ENCODE measurements at regions not wholly inside any gene's neighbourhood (a gene's known extent, or its start where the extent isn't known, plus 50 kb on each side); places are given as distances from the start of the nearest gene placed in this dataset.

DNA sequence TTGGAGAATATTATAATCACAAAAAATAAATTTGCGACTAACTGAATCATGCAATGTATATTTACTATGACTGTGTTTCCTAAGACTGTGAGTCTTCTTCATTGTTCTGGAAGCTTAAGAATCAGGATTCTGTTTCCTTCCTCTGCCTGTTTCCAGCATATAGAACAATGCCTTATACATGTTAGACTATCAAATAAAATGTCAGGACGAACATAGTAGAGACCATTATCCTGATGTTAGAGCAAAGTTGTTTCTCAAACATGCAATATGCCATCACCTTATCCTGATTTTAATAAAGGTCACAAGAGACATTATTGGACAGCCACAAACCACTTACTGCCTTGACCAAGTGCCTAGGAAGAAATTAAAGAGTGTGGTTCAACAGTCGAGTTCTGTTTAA lies 457.4 kb upstream of the AGTR1 start:
- no peak for DNase-seq

DNA sequence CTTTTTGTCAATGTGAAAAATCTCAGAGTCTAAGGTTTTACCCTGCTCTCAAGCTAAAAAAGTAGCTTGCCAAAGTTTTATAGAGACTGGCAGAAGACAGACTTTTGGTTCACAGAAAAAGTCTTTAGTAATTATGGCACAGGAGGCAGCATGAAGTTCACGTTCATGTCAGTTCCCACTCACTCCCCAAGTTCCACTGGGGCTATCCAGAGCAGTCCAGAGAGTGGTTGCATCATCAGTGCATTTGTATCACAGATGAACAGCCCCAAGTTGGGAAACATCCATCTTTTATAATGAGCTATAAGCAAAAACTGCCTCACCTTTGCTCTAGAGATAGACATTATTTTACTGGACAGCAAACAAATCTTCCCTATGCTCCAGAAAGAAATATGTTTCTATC lies 454.1 kb upstream of the AGTR1 start:
- DNase-seq: no peak

DNA sequence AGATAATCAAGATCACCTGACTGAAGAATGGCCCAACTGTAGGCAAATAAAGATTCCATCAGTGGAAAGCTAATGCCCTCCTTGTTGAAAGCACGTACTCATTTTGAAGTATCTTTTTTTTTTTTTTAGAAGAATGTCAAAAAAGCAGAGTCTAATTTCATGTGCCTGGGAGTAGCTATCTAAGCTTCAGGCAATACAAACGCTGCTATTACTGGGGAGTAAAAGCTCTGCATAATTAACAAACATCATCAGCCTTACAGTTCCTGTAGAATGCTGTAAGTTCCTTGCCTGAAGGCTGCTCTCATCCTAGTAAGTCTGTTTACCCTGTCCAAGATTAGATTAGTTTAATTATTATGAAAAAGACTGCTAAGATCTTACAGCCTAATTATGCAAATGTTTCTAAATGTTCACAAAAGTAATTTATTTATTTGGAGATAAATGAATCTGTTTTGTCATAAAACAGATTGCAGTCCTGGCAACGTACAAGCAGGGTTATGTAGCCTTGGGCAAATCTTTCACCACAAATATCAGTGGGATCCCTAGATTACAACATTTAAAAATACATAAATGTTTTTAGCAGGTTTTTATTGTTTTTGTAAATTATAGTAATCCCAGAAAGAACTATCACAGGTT lies 451.3 kb upstream of the AGTR1 start:
- no peak for DNase-seq

DNA sequence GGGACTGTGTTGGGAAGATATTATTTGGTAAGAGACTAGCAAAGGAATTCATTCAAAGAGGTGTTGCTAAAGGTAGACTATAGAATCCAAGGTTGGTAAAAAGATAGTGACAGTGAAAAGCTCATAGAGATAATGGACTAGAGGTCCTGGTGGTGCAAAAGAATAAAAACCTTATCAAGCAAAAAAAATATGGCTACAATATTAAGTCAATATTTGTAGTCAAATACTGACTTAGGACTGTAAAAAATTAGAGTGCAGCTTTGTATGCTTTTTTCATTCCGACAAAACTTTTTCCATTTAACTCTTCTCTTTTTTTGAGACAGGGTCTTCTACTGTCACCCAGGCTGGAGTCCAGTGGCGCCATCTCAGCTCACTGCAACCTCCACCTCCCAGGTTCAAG lies 444.0 kb upstream of the AGTR1 start:
- DNase-seq: no peak

DNA sequence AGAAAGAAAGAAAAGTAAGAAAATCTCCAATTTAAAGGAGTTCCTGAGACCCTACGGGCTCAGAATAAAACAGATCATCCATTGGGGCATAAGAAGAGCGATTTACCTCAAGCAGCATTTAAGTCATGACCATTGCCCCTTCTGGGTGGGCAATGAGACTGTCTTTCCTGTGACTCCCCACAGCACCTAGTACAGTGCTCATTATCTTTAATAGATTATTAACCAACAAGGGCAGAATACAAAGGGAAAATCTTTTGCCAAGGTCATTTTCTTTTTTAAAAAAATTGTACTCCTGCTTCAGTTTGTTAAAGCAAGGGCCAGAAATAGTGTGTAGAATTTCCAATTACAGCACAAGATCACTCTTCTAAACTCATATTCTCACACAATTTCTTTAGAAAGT lies 443.3 kb upstream of the AGTR1 start:
- no peak for DNase-seq

DNA sequence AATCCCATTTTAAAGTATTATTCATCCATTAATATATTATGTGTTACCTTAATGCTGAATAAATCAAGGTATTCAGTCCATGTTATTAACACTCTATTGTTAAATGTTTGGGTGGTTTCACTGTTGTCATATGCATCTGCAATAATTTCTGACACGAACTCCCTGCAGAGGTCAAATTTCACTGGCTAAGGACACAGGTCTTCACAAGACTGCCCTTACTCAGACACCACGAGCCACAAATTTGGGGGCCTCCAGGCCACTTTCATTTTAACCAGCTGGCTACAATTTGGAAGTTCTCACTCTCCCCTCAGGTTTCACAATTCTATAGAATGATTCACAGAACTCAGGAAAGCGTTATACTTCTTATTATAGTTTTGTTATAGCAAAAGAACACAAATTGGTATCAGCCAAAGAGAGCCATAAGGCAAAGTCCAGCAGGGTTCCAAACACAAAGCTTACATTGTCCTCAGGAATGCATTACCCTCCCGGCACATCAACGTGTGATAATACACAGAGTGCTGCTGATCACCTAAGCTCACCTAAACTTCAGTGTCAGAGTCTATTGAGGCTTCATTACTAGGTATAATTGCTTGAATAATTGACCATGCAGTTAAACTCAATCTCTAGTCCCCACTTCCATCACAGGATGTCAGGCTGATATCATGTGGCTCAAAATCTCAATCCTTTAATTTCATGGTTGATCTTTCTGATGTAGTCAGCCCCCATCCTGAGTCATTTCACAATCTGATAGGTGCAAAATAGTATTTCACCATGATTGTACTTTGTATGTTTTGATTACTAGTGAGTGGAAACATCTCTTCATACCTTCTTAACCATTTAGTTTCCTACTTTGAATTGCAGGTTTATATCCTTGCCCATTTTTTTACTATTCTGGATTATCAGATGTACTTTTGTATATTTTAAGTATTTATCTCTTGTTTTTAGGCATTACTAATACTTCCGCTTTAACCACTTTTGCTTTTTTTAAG lies 441.4 kb upstream of the AGTR1 start:
- DNase-seq: no peak

DNA sequence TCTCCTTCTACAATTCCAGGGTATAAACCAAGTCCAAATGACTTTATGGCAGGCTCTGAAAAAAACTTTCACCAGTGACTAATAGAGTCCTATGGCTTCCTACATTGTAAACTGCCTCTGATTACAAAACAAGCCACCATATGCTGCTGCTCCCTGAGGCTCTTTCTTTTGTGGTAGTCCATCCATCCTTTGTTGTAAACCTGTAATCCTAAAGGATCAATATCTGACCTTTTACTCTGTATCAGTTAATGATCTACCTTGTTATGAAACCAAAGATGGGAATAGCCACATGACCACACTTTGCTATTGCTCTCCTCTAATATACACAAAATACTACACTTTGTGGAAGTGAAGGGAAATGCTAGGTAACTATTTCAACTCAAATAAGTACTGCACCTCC lies 434.7 kb upstream of the AGTR1 start:
- no peak for DNase-seq

DNA sequence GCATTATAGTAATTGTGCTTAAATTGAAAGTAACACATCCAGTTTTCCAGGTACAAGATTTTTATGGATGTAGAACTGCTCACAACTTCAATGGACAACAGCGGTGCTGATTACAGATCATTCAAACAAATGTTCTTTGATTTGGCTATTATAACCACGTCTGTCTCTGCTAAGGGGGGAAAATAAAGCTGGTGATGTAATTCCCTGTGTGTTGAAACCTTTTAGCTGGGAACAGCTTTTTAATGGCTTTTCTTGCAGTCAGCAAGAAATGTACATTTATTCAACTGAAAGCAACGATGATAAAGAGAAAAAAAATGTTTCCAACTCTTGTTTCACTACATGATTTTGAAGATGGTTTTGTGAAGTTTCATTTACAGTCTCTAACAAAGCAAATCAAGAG lies 431.9 kb upstream of the AGTR1 start:
- DNase-seq: no peak

DNA sequence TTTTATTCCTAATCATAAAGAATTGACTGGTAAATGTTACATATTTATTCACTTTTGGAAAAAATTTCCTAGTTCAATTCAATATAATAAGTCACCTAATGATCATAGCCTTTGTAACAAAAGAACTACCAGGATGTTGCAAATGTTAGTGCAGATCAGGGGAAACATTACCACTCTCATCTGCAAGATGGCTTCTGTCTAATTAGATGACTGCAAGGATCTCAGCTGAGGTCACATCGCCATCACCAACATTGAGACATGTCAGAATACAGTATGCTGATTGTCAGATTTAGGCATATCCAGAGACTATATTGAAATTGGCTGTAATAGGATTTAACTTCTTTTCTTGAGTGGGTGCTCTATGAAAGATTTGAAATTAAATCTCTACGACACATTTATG lies 431.4 kb upstream of the AGTR1 start:
- no peak for DNase-seq

DNA sequence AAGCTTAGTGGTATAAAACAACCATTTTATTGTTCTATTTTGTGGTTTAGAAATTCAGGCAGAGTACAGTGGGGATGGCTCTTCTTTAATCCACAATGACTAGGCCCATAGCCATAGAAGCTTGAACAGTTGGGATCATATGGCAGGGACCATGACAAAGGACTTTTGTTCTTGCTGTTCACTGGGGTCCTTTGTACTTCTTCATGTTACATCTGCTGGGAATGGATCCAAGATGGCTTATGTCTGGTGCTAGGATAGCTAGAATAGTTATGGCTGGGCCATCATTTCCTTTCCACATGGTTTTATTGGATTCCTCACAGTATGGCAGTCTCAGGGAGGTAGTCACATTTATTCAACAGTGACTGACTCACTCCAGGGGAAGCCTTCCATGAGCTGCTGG lies 427.9 kb upstream of the AGTR1 start:
- DNase-seq: no peak

DNA sequence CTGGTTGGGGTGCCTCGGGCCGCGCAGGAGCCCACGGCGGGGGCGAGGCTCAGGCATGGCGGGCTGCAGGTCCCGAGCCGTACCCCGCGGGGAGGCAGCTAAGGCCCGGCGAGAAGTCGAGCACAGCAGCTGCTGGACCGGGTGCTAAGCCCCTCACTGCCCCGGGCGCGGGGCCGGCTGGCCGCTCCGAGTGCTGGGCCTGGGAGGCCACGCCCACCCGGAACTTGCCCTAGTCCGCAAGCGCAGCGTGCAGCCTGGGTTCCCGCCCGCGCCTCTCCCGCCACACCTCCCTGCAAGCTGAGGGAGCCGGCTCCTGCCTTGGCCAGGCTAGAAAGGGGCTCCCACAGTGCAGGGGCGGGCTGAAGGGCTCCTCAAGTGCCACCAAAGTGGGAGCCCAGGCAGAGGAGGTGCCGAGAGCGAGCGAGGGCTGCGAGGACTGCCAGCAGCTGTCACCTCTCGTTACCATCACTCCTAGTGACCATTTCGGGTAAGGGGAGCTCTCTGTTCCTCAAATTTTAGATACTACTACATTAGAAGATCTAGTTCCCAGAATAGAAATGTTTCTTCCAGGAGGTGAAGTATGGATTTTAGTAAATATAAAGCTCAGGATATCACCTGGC lies 417.0 kb upstream of the AGTR1 start:
- no peak for DNase-seq

DNA sequence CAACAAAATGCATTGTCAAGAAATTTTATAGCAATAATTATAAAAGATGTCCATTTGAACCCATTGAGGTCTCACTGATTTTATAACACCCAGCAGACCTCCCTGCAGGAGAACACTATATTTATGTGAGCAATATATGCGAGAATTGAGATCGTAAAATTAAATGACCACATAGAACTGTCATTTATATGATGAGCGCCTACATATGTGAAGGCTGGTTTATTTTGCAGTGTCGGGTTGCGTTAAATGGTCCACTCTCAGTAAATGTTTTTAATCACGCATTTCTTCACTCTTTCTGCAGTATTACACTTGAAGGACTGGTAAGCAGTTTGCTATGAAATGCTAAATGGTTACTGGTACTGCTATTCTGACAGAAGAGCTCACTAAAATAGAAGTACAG lies 408.5 kb upstream of the AGTR1 start:
- DNase-seq: no peak

DNA sequence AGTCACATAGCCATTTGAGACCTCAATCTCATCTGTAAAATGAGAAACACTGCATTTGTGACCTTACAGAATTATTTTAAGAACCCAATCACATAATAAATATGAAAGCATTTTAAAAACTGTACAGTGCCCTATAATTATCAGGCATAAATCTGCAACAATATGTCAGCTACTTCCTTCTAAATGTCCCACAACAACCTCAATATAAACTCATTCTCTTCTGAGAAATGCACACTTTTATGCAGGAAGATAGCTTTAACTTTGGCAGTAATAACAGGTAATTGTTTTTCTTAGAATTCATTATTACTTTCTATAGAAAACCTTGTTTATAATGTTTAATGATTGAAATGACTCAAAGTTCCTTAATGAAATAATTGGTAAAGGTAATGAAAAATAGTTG lies 400.7 kb upstream of the AGTR1 start:
- DNase-seq: no peak

DNA sequence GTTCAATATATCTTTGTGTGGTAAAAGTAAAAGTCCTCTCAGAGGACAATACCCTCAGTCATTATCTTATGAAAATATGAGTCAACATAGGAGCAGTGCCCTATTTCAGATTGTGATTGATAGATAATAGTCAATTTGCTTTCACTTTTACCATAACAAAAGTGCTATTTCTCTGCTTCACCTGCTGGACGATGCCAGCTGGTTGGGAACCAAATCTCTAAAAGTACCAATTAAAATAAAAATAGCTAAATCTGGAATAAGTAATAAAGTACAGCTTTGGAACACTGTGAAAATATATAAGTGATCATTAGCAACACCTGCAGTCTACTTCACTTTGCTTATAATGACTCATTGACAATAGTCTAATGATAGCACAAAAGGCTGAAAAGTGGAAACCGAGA lies 390.3 kb upstream of the AGTR1 start:
- no peak for DNase-seq

DNA sequence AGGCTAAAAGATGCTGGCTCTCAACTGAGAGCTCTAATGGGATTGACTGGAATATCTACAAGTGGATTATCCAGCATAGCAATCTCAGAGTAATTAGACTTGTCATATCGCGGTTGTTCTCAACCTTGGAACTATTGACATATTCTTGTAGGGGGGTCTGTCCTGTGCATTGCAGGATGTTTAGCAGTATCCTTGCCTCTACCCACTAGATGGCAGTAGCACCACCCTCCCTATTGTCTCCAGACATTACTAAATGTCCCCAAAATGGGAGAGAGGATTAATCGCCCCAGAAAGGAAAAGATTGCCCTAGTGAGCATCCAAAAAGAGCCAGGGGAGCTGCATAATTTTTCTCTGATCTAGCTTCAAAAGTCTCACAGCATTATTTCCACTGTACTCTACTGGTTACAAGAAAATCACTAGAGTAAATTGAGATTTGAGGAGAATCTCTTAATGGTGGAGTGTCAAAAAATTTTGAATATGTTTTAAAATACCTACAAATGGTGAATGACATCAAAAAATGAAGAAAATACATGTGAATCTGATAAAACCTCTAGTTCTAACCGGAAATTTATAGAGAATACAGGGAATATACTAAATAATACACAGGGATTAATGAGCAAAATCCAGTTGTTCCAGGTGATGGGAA lies 388.2 kb upstream of the AGTR1 start:
- DNase-seq: peak; percentile 53

DNA sequence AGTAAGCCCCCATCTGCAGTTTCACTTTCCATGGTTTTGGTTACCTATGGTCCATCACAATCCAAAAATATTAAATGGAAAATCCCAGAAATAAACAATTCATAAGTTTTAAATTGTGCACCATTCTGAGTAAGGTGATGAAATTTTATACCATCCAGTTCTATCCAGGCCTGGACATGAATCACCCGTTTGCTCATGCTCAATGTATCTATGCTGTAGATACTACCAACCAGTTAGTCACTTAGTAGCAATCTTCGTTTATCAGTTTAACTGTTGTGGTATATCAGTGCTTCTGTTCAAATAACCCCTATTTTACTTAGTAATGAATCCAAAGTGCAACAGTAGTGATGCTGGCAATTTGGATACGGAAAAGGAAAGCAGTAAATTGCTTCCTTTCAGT lies 381.9 kb upstream of the AGTR1 start:
- no peak for DNase-seq

DNA sequence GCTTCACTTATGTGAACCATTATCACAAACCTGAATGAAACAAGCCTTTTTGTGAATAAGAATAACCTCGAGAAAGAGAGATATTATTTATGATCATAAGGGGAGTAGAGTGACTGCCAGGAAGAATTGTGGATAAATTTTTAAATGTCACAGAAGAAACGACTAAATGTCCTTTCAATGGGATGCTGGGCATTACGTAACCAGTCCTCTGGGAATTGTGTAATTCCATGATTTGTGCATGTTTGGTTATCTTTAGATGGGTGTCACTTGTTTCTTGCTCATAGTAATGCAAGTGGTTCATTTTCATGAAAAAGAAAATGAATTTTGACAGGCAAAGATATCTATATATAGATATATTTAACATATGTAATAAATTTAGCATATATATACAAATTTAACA lies 379.5 kb upstream of the AGTR1 start:
- no peak for DNase-seq

DNA sequence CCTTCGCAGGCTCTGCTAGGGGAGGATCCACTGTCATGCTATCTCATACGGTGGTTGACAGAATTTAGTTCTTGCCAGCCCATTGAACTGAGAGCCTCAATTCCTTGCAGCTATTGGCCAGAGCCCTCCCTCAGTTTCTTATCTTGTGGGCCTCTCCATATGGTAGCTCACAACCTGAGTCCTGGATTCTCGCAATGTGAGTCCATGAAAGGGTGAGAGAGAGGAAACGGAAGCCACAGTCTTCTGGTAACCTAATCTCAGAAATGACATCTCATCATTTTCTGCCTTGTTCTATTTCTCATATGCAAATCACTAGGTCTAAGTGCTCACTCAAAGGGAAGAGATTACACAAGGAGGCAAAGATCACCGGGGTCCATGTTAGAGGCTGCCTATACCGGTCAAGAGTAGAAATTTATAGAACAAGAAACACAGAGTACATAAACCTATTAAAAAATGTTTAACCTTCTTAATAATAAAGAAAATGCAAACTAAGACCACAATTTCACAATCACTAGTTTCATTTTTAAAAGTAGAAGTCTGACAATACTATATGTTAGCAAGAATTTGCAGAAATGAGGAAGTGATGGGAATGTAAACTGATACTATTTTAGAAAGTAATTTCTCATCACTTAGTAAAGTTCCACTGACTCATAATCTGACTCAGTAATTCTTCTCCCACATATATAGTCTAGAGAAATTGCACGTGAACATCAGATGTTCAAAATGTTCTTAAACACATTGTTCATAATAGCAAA lies 378.4 kb upstream of the AGTR1 start:
- no peak for DNase-seq

DNA sequence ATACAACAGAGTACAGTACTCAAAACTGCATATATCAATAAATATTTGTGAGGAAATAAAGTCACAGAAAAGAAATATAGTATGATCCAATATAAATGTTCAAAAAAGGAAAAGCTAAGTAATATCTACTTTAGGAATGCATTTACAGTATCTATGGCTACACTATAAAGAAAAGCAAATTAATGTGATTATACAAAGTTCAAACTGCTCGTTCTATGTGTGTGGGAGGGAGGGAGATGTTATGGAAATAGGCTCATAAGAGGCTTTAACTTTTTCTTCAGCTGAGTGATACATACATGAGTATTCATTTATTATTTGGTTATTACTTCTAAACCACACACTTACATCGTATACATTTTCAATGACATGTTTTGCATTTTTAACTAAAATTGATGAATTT lies 377.7 kb upstream of the AGTR1 start:
- DNase-seq: no peak

DNA sequence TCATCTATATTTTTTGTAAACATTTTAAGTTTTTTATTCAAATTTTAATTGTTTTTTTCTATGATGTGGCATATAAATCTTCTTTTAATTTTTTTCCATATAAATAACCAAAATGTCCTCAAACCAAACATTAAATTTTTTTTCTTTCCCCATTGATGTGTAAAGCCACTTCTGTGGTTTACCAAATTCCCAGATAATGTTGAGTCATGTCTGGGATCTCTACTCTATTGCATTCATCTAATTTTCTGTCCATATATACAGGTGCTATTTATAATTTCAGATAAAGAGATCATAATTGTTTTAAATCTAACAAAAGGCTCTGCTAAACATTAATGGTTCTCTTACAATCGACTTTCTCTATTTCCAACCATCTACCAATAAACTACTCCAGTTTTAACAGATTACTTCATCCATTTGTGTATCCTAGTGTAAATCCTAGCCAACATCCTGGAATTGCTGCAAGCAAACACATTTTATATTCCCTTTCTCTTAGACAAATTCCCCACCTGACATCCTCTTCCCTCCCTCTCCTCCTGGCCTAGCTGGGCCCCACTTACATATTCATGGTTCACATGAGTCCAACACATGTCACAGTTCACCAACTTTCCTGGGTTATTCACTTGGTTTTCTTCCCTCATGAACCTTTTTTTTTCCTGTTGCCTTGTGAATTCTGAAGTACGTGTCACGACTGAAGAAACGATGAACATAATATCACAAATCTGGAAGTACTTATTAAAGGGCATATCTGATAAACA lies 368.0 kb upstream of the AGTR1 start:
- peak; percentile 79 for DNase-seq

DNA sequence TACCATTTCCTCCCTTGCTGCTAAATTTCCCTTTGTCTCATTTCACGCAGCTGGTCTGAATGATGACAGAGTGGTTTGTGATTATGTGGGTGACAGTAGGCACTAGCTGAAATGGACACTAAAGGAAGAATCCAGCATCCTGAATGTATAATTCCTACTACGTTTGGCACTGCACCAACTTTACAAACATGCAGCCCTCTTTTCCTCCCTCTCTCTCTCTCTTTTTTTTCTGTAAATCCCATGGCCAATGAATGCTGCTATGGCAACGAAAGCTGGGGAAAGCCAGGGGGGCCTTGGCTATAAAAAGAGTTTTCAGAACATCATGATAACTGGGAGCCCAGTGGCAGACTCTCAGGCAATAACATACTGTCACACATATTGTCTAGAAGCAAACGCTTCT lies 367.2 kb upstream of the AGTR1 start:
- DNase-seq: peak; percentile 80

All from NCI-H146 (cell line).